ENCODE measurements at regions not wholly inside any gene's neighbourhood (a gene's known extent, or its start where the extent isn't known, plus 50 kb on each side); places are given as distances from the start of the nearest gene placed in this dataset.

DNA sequence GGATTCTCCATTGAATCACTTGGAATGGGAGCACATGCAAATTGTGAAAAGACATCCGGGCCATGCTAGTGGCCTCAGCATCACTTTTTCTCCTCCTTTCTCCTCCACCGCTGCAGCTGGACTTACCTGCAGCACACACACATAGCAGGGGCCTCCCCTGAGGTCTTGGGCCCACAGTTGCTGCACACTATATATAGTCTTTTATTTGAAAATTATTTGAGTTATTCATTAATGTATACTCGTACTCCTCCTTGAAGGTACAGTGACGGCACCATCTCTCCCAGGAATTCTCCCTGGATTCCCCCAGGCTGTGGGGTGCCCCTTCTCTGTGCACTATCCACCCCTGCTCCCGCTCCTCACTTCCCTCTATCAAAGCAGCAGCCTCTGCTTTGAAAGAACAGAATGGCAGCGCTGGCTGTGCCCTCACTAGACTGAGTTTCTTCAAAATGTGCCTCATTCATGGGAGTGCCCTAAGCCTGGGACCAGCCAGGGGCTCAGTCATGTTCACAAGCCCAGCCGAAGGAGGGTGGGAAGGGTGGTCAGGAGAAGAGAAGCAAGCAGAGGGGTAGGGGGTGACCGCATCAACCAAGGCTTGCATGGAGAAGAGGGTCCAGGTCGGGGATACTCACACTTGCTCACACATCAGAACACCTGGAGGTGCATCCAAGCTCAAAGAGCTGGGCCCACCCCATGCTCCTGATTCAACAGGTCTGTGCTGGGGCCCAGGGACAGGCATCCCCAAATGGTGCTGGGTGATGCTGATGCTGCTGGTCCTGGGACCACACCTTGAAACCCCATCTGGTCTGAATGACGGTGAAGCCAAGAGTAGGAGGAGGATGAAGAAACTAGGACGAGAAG lies 156.2 kb upstream of the ZMIZ1 start:
- Histone ChIP-seq H3K9me3 (ENCODE audit: insufficient read depth, low read depth) (no peaks in the 10 kb centered on the region), H3K27ac (no peak overlapping the region), H3K4me3 (no peak overlapping the region), H3K27me3 (ENCODE audit: insufficient read depth, low read depth) (no peaks in the 10 kb centered on the region), H3K36me3 (ENCODE audit: low read depth) (no peaks in the 10 kb centered on the region), H3K4me2 (no peak overlapping the region), H3K9me2 (ENCODE audit: insufficient read depth) (no peaks in the 10 kb centered on the region), H3F3A (ENCODE audit: insufficient read depth, low read depth) (no peaks in the 10 kb centered on the region), H3K4me1 (replicated peaks; ENCODE audit: insufficient read depth) (no peaks in the 10 kb centered on the region), H4K20me1 (ENCODE audit: insufficient read depth) (no peaks in the 10 kb centered on the region), H2AFZ (no peak overlapping the region), H3K79me2 (ENCODE audit: low read depth) (no peaks in the 10 kb centered on the region)
- CTCF ChIA-PET, result no interaction called here
- TF ChIP-seq EZH2 (IDR thresholded peaks at IDR 0.05; ENCODE audit: low read depth), result no peak
- TF ChIP-seq, protein P1, sequence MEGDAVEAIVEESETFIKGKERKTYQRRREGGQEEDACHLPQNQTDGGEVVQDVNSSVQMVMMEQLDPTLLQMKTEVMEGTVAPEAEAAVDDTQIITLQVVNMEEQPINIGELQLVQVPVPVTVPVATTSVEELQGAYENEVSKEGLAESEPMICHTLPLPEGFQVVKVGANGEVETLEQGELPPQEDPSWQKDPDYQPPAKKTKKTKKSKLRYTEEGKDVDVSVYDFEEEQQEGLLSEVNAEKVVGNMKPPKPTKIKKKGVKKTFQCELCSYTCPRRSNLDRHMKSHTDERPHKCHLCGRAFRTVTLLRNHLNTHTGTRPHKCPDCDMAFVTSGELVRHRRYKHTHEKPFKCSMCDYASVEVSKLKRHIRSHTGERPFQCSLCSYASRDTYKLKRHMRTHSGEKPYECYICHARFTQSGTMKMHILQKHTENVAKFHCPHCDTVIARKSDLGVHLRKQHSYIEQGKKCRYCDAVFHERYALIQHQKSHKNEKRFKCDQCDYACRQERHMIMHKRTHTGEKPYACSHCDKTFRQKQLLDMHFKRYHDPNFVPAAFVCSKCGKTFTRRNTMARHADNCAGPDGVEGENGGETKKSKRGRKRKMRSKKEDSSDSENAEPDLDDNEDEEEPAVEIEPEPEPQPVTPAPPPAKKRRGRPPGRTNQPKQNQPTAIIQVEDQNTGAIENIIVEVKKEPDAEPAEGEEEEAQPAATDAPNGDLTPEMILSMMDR (conservative IDR thresholded peaks at IDR 0.05), result no peak
- no peak for DNase-seq
- no TSS peak for BruUV-seq (replicated peaks)
- intact Hi-C loops (cut with micrococcal nuclease; ENCODE audit: unreplicated experiment), result no loop called here
- POLR2A ChIA-PET (ENCODE audit: unreplicated experiment), result no interaction called here

DNA sequence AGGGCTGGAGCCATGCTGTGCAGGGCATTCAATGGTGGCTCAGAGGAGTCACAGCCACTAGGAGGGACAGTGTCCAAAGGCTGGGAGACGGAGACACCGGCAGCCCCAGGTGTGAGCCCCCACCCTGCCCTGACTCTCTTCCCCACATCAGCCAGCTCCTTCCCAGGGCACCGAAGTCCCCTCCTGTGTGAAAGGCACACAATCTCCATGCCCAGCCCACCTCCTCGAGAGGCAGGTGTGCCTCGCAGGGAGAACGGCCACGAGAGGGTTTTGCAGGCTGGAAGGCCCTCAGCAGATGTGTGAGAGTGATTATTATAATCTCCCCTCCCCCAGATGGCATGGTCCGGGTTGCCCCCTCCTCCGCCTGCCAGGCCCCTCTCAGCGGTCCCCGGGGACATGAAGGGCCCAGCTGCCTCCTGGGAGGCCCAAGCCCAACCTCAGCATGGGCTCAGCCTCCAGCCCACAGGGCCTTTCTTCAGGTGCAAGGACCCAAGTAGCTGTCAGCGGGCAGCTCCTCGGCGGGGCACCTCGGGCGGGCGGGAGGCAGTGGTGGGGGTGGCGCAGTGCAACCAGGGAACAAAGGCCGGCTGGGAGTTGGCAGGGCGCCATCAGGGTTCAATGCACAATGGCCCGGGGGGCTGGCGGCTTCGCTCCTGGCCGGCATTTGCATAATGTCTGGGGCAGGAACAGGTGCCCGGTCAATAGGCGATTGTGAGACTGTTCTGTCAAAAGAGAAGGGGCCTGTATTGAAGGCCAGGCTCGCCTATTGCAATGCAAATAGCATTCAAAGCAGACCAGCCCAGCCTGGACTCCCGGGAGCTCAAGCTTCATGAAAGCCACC lies 155.3 kb upstream of the ZMIZ1 start:
- no peak for TF ChIP-seq EZH2 (IDR thresholded peaks at IDR 0.05; ENCODE audit: low read depth)
- TF ChIP-seq, protein P1 (conservative IDR thresholded peaks at IDR 0.05), result no peak
- no peaks in the 10 kb centered on the region for H3F3A ChIP-seq (ENCODE audit: insufficient read depth, low read depth)
- H3K4me1 ChIP-seq (replicated peaks; ENCODE audit: insufficient read depth), result no peaks in the 10 kb centered on the region
- H3K4me3 ChIP-seq, result no peak overlapping the region
- intact Hi-C loops (cut with micrococcal nuclease; ENCODE audit: unreplicated experiment), result no loop called here
- H2AFZ ChIP-seq, result no peak overlapping the region
- no peaks in the 10 kb centered on the region for H3K9me3 ChIP-seq (ENCODE audit: insufficient read depth, low read depth)
- H3K27ac ChIP-seq, result no peak overlapping the region
- no peak for DNase-seq
- no TSS peak for BruUV-seq (replicated peaks)
- no peaks in the 10 kb centered on the region for H3K9me2 ChIP-seq (ENCODE audit: insufficient read depth)
- ChIA-PET POLR2A (ENCODE audit: unreplicated experiment) (no interaction called here), CTCF (no interaction called here)
- no peaks in the 10 kb centered on the region for H3K79me2 ChIP-seq (ENCODE audit: low read depth)
- H3K36me3 ChIP-seq (ENCODE audit: low read depth), result no peaks in the 10 kb centered on the region
- H3K27me3 ChIP-seq (ENCODE audit: insufficient read depth, low read depth), result no peaks in the 10 kb centered on the region
- H4K20me1 ChIP-seq (ENCODE audit: insufficient read depth), result no peaks in the 10 kb centered on the region
- H3K4me2 ChIP-seq, result no peak overlapping the region

DNA sequence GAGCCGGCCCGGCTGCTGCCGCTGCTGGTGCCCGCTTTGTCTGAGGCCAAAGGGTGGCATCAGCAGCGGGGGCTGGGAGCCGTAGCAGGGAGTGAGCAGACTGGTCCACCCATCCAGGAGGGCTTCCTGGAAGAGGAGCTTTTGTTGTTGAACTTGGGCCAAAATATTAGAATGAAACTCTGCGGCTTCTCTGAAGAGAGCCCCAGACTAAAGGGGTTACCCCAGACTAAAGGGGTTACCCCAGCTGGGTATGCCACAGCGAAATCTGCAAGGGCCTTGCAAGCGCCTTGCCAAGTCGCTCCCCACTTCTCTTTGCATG lies 154.7 kb upstream of the ZMIZ1 start:
- Histone ChIP-seq H3K9me3 (ENCODE audit: insufficient read depth, low read depth) (no peaks in the 10 kb centered on the region), H2AFZ (no peak overlapping the region), H4K20me1 (ENCODE audit: insufficient read depth) (no peaks in the 10 kb centered on the region), H3K27me3 (ENCODE audit: insufficient read depth, low read depth) (no peaks in the 10 kb centered on the region), H3K9me2 (ENCODE audit: insufficient read depth) (no peaks in the 10 kb centered on the region), H3K79me2 (ENCODE audit: low read depth) (no peaks in the 10 kb centered on the region), H3K4me1 (replicated peaks; ENCODE audit: insufficient read depth) (no peaks in the 10 kb centered on the region), H3K4me3 (no peak overlapping the region), H3F3A (ENCODE audit: insufficient read depth, low read depth) (no peaks in the 10 kb centered on the region), H3K4me2 (no peak overlapping the region), H3K36me3 (ENCODE audit: low read depth) (no peaks in the 10 kb centered on the region), H3K27ac (no peak overlapping the region)
- BruUV-seq (replicated peaks), result no TSS peak
- no peak for TF ChIP-seq EZH2 (IDR thresholded peaks at IDR 0.05; ENCODE audit: low read depth)
- TF ChIP-seq, protein P1 (conservative IDR thresholded peaks at IDR 0.05), result no peak
- no peak for DNase-seq
- intact Hi-C loops (cut with micrococcal nuclease; ENCODE audit: unreplicated experiment), result no loop called here
- CTCF ChIA-PET, result no interaction called here
- POLR2A ChIA-PET (ENCODE audit: unreplicated experiment), result no interaction called here

Measured in PC-9 (cell line).